Fibroblast of pulmonary artery (primary cell): ENCODE measurements at regions not wholly inside any gene's neighbourhood (a gene's known extent, or its start where the extent isn't known, plus 50 kb on each side); places are given as distances from the start of the nearest gene placed in this dataset.
A peak's percentile ranks its signal among the peaks of the same experiment; 100 is the strongest.

ENCODE experiments used
- DNase-seq: peaks from one replicate; pipeline ENCODE4 v3.0.0-alpha.2; 2010; ENCODE audit warnings: low read depth
- H3K4me3 ChIP-seq: replicated peaks from 2 replicates; pipeline ENCODE4 v1.5.1; 2011; ENCODE audit warnings: low read depth, mild to moderate bottlenecking, control low read depth, low read length, moderate library complexity
- CTCF ChIP-seq: IDR thresholded peaks from 2 replicates; pipeline ENCODE4 v1.5.1; 2011; ENCODE audit warnings: mild to moderate bottlenecking, control low read depth, low read length, inconsistent platforms; ENCODE audit errors: missing control alignments

GRCh38 chr6:142542704-142543233 is 241.0 kb downstream of the ADGRG6 start:
- H3K4me3 ChIP-seq: no peak overlapping the region
- TF ChIP-seq CTCF: no peak
- peak; percentile 82 for DNase-seq

- no peak overlapping the region for H3K4me3 ChIP-seq
- DNase-seq: no peak
- no peak for TF ChIP-seq CTCF
Observed at GRCh38 chr6:142543606-142544005, 241.8 kb downstream of the ADGRG6 start.

GRCh38 chr6:142544199-142544838 is 242.5 kb downstream of the ADGRG6 start:
- DNase-seq: no peak
- no peak overlapping the region for H3K4me3 ChIP-seq
- no peak for TF ChIP-seq CTCF

- no peak overlapping the region for H3K4me3 ChIP-seq
- no peak for DNase-seq
- no peak for TF ChIP-seq CTCF
Observed at GRCh38 chr6:142545147-142545546, 243.3 kb downstream of the ADGRG6 start.

GRCh38 chr6:142548566-142548965 is 246.8 kb downstream of the ADGRG6 start:
- no peak for TF ChIP-seq CTCF
- no peak for DNase-seq
- H3K4me3 ChIP-seq: no peak overlapping the region

GRCh38 chr6:142550310-142551063 is 248.7 kb downstream of the ADGRG6 start:
- no peak for DNase-seq
- no peak overlapping the region for H3K4me3 ChIP-seq
- TF ChIP-seq CTCF: no peak
